ENCODE measurements at regions not wholly inside any gene's neighbourhood (a gene's known extent, or its start where the extent isn't known, plus 50 kb on each side); places are given as distances from the start of the nearest gene placed in this dataset.
"Not testable (repeated sequence)": the region's sequence is repeated elsewhere in the genome, so short reads cannot be mapped to it uniquely, and the experiment has no call there.

- TF ChIP-seq TAF1 (IDR thresholded peaks at IDR 0.05; ENCODE audit: borderline replicate concordance, low read depth, low read length) (no peak), FOSL2 (IDR thresholded peaks at IDR 0.05; ENCODE audit: borderline replicate concordance, low read depth) (no peak), TCF12 (IDR thresholded peaks at IDR 0.05) (no peak), POLR2AphosphoS5 (IDR thresholded peaks at IDR 0.05; ENCODE audit: low read depth, low read length) (no peak), FOXJ3 (CRISPR knock-in tag; IDR thresholded peaks at IDR 0.05) (no peak)
These were observed 191.3 kb downstream of the UBE3A start (continued) for GRCh38 chr15:25247407-25248038.

DNA sequence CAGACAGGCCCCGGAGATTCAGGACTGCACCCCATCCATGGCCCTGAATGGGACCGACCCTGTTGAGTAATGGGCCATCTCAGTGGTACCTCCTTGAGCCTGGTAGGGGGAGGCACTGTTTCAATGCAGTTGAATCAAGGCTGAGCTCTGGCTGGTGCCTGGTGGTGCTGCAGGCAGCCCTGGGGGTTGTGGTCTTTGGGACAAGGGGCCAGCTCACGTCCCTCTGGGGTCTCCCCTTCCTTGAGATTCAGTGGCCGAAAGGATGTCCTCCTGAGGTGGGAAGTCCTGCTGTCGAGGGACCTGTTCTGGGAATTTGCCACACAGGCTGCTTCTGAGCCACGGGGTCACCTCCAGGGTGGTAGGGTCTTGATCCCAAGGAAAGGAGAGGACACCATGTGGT is 190.7 kb downstream of the UBE3A start:
- not testable (repeated sequence) for H3K4me2 ChIP-seq
- WGBS (ENCODE audit: low lambda C conversion rate) = 0% methylated on average over 1 of the region's 6 CpGs

GRCh38 chr15:25248583-25249235 is 190.1 kb downstream of the UBE3A start:
- H2AFZ ChIP-seq (ENCODE audit: low read depth) = no peak overlapping the region
- no peaks in the 10 kb centered on the region for H3K4me1 ChIP-seq (ENCODE audit: control insufficient read depth in 1 of 2, insufficient read depth in 2 of 2, low read depth in 1 of 2, low read length in 1 of 2)
- H3K9me3 ChIP-seq = no peaks in the 10 kb centered on the region
- H3K27me3 ChIP-seq (ENCODE audit: insufficient read depth) = no peaks in the 10 kb centered on the region
- H3K9ac ChIP-seq = no peak overlapping the region
- H3K79me2 ChIP-seq (ENCODE audit: insufficient read depth) = no peaks in the 10 kb centered on the region
- H3K9me2 ChIP-seq = no peaks in the 10 kb centered on the region
- no peak overlapping the region for H3K27ac ChIP-seq (ENCODE audit: low read depth in 2 of 2, low read length in 1 of 2)
- ChIA-PET CTCF (no interaction called here), POLR2A (no interaction called here)
- no peaks in the 10 kb centered on the region for H3K36me3 ChIP-seq (replicated peaks in 1 of 2; ENCODE audit: control insufficient read depth in 1 of 2, insufficient read depth in 2 of 2, low read length in 1 of 2)
- 43% methylated on average over 1 of the region's 8 CpGs for WGBS (ENCODE audit: low lambda C conversion rate)
- H3K4me2 ChIP-seq = no peak overlapping the region
- no peak overlapping the region for H3K4me3 ChIP-seq (ENCODE audit: low read depth in 2 of 2, low read length in 1 of 2)
- no peak for TF ChIP-seq IRF3 (IDR thresholded peaks at IDR 0.05; ENCODE audit: low read depth, low read length)
- no peak for TF ChIP-seq FOXM1 (IDR thresholded peaks at IDR 0.05; ENCODE audit: low read depth)
- no peak for TF ChIP-seq RXRA (IDR thresholded peaks at IDR 0.05; ENCODE audit: borderline replicate concordance, low read depth)
- no peak for DNase-seq
- no peaks in the 10 kb centered on the region for H4K20me1 ChIP-seq (ENCODE audit: insufficient read depth)
- no peaks in the 10 kb centered on the region for H3F3A ChIP-seq (replicated peaks; ENCODE audit: insufficient read depth)

More for the DNA sequence above, 190.7 kb downstream of the UBE3A start:
- H3K4me3 ChIP-seq (ENCODE audit: low read depth in 2 of 2, low read length in 1 of 2); H4K20me1 ChIP-seq (ENCODE audit: insufficient read depth); POLR2A ChIA-PET; H3K9me2 ChIP-seq; H3F3A ChIP-seq (replicated peaks; ENCODE audit: insufficient read depth); H2AFZ ChIP-seq (ENCODE audit: low read depth); H3K9ac ChIP-seq; CTCF ChIA-PET; H3K9me3 ChIP-seq; H3K79me2 ChIP-seq (ENCODE audit: insufficient read depth); DNase-seq; H3K27me3 ChIP-seq (ENCODE audit: insufficient read depth); H3K27ac ChIP-seq (ENCODE audit: low read depth in 2 of 2, low read length in 1 of 2); H3K4me1 ChIP-seq (ENCODE audit: control insufficient read depth in 1 of 2, insufficient read depth in 2 of 2, low read depth in 1 of 2, low read length in 1 of 2); H3K36me3 ChIP-seq (replicated peaks in 1 of 2; ENCODE audit: control insufficient read depth in 1 of 2, insufficient read depth in 2 of 2, low read length in 1 of 2): not testable (repeated sequence)
